ENCODE measurements at regions not wholly inside any gene's neighbourhood (a gene's known extent, or its start where the extent isn't known, plus 50 kb on each side); places are given as distances from the start of the nearest gene placed in this dataset.

DNA sequence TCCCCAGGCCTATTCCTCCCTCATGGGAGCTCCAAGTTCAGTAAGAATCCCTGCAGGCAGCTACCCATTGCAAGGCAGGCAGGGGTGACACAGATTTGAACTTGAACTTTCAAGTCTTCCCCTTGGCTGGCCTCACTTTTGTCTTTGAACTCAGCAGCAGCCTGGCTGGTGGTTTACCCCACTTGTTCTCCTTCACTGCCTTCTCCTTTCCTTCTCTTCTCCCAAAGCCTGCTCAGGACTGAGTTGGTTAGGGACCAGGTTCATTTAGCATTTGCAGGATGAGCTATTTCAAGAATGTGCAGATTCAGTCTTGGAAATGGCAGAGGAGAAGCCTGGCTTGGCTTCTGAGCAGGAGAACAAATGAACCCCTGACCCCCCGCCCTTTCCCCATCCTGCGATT, 67.7 kb upstream of the TBX3 start:
- no peak for TF ChIP-seq ZFX (CRISPR knock-in tag; IDR thresholded peaks at IDR 0.05)
- TF ChIP-seq, protein P1, sequence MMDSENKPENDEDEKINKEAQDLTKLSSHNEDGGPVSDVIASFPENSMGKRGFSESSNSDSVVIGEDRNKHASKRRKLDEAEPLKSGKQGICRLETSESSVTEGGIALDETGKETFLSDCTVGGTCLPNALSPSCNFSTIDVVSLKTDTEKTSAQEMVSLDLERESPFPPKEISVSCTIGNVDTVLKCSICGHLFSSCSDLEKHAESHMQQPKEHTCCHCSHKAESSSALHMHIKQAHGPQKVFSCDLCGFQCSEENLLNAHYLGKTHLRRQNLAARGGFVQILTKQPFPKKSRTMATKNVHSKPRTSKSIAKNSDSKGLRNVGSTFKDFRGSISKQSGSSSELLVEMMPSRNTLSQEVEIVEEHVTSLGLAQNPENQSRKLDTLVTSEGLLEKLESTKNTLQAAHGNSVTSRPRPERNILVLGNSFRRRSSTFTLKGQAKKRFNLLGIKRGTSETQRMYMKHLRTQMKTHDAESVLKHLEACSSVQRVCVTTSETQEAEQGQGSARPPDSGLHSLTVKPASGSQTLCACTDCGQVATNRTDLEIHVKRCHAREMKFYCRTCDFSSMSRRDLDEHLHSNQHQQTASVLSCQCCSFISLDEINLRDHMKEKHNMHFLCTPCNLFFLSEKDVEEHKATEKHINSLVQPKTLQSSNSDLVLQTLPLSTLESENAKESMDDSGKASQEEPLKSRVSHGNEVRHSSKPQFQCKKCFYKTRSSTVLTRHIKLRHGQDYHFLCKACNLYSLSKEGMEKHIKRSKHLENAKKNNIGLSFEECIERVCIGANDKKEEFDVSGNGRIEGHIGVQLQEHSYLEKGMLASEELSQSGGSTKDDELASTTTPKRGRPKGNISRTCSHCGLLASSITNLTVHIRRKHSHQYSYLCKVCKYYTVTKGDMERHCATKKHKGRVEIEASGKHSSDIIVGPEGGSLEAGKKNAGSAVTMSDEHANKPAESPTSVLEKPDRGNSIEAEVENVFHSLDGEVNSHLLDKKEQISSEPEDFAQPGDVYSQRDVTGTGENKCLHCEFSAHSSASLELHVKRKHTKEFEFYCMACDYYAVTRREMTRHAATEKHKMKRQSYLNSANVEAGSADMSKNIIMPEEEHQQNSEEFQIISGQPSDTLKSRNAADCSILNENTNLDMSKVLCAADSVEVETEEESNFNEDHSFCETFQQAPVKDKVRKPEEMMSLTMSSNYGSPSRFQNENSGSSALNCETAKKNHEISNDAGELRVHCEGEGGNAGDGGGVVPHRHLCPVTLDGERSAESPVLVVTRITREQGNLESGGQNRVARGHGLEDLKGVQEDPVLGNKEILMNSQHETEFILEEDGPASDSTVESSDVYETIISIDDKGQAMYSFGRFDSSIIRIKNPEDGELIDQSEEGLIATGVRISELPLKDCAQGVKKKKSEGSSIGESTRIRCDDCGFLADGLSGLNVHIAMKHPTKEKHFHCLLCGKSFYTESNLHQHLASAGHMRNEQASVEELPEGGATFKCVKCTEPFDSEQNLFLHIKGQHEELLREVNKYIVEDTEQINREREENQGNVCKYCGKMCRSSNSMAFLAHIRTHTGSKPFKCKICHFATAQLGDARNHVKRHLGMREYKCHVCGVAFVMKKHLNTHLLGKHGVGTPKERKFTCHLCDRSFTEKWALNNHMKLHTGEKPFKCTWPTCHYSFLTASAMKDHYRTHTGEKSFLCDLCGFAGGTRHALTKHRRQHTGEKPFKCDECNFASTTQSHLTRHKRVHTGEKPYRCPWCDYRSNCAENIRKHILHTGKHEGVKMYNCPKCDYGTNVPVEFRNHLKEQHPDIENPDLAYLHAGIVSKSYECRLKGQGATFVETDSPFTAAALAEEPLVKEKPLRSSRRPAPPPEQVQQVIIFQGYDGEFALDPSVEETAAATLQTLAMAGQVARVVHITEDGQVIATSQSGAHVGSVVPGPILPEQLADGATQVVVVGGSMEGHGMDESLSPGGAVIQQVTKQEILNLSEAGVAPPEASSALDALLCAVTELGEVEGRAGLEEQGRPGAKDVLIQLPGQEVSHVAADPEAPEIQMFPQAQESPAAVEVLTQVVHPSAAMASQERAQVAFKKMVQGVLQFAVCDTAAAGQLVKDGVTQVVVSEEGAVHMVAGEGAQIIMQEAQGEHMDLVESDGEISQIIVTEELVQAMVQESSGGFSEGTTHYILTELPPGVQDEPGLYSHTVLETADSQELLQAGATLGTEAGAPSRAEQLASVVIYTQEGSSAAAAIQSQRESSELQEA (IDR thresholded peaks at IDR 0.05; ENCODE audit: low read depth), result no peak
- TF ChIP-seq POLR2B (IDR thresholded peaks at IDR 0.05; ENCODE audit: low read depth, partially characterized antibody), result no peak
- TF ChIP-seq RBM14 (IDR thresholded peaks at IDR 0.05; ENCODE audit: borderline replicate concordance, insufficient read depth, low read depth, low read length), result no peak
- no peak for TF ChIP-seq ZZZ3 (IDR thresholded peaks at IDR 0.05)
- no peak for TF ChIP-seq CREB1 (IDR thresholded peaks at IDR 0.05)
- TF ChIP-seq CREB1 (CRISPR knock-in tag; IDR thresholded peaks at IDR 0.05), result no peak
- no peak for TF ChIP-seq MYNN (IDR thresholded peaks at IDR 0.05)
- no peak for TF ChIP-seq MYNN (CRISPR knock-in tag; IDR thresholded peaks at IDR 0.05)

Measured in K562 (cell line).